Activated CD4-positive, alpha-beta T cell treated with anti-CD3 and anti-CD28 coated beads, Interleukin-10, Interleukin-2, amounts not matched to agents 100 ng/mL and 50 ng/mL, durations not matched to agents 16 hours and 8 hours (primary cell): ENCODE measurements at regions not wholly inside any gene's neighbourhood (a gene's known extent, or its start where the extent isn't known, plus 50 kb on each side); places are given as distances from the start of the nearest gene placed in this dataset.

Experiments
- DNase-seq: peaks from one replicate; pipeline ENCODE4 v3.0.0-alpha.2; 2020

DNA sequence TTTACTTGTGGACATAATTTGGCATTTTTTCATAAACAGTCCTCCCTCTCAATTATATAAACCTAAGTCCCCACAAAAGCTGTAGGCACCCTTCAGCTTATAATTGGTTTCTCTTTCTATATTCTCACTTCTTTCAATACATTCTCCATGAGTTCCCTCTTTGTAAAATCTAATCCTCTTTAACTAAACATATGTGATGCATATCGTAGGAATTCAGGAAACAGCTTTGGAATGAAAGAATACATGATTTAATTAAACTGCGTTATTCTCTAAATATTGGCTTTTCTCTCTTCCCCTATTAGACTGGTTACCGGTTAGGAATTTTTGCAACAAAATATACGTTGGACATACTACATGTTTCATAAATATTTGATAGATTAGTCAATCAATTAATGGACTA is 1122.6 kb downstream of the FLRT2 start:
- DNase-seq, result no peak

DNA sequence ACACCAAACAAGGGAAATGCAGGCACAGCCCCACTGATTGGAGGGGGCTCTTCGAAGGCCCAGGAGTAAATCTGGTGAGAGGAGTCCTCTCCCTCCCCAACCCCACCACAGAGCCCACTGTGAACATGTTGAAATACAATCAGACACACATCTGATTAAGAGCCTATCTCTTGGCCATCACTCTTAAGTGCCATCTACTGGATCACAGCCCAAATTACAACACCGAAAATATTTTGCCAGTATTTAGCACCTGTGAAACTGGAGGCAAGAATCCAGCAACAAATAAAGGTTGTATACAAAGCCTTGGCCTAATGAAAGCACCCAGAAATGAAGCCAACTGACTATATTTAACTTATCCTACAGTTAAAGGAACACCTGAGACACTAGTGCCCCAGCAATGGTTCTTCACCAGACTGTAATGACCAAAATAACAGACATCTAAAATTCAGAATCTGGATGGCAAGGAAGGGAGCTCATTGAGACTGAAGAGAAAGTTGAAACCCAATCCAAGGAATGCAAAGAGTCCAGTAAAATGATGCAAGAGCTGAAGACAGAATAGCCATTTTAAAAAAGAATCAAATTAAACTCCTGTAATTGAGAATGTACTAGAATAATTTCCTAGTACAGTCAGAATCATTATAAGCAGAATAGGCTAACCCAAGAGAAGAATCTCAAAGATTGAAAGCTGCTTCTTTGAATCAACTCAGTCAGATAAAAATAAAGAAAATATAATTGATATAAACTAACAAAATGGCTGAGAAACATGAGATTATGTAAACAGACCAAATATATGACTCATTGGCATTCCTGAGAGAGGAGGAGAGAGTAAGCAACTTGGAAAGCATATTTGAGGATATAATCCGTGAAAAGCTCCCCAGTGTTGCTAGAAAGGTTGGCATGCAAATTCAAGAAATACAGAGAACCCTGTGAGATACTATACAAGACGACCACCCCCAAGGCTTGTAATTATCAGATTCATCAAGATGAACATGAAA is 1117.0 kb downstream of the FLRT2 start:
- peak; percentile 10 for DNase-seq

DNA sequence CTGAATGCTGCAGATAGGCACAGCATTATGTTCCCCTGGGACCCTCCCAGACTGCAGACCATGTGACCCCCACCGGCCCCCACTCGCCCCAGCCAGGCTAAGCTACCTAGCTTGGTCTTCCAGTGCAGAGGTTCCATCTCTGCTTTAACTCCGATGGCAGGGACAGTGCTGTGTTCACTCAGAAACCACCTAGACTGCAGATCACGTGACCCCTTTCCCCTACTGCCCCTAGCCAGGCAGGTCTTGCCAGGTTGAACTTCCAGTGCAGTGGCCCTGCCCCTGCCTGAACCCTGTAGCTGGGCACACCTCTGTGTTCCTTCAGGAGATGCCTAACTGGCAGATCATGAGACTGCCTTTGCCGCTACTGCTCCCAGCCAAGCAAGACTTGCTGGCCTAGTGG is 1116.2 kb downstream of the FLRT2 start:
- DNase-seq, result no peak

DNA sequence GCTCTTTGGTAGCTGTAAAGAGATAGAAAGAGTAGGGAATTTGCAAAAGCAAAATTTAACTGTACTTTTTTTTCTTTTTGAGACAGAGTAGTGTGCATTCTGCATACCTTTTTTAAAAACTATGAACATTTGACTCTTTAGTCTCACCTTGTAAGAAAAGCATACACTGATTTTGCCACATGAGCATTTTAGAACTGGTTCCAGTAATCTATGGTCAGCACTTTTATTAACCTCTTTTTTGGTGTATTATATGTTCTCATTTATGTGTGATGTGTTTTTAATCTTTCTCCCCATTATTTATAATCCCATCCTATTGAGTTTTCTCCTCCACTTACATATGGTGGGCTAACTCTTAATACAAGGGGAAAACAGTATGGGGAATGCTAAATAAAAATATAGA is 1111.4 kb downstream of the FLRT2 start:
- no peak for DNase-seq

DNA sequence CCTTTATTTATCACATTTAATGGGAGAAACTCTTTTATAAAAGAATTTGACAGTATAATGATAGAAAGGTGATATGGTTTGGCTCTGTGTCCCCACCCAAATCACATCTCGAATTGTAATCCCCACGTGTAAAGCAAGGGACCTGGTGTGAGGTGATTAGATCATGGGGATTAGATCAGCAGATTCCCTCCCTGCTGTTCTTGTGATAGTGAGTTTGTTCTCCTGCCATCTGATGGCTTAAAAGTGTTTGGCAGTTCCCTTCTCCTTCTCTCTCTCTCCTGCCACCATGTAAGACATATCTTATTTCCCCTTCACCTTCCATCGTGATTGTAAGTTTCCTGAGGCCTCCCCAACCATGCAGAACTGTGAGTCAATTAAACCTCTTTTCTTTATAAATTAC is 1110.3 kb downstream of the FLRT2 start:
- DNase-seq, result no peak

DNA sequence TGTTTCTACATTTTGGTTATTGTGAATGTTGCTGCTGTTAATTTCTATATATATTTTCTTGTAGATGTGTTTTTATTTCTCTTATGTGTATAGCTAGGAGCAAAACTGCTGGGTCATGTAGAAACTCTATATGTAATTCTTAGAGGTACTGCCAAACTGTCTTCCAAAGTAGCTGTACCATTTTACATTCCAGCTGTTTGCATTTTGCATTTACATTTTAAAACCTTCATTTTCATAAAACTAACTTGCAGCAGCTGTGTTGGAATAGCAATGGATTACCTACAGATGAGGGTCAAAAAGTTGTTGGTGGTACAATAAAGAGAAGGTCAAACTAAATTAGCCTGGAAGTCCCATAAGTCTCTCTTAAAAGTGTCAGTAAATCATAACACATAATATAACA is 1109.7 kb downstream of the FLRT2 start:
- no peak for DNase-seq

DNA sequence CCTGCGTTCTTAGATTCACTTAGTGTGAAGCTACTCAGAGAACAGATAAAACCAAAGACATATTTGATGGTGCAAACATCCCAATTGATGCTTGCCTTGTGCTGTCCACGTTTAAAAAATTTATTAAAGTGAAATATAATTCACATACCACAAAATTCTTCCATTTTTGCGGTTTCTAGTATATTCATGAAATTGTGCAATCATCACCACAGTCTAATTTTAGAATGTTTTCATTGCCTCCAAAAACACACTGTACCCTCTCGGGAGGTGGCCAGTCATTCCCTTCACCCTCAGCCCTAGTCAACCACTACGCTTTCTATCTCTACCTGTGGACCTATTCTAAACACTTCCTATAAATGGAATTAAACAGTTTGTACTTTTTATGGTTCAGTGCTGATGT is 1109.2 kb downstream of the FLRT2 start:
- DNase-seq, result no peak

DNA sequence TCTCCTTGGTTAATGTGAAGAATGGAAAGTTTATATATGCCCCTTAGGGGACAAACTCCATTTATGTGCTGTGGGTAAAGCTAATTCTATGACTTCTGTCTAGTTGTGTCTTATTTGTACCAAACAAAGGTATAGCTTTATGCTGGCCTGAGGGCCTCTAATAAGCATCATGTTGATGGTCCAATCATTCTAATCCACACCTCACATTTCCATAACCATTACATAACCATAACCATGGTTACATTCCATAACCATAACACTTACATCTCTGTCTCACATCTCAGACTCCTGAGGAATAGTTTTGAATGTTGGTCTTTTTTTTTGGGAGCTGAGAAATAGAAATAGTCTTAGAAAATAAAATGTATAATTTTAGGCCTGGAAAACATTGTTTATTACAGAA is 1097.1 kb downstream of the FLRT2 start:
- DNase-seq, result no peak

DNA sequence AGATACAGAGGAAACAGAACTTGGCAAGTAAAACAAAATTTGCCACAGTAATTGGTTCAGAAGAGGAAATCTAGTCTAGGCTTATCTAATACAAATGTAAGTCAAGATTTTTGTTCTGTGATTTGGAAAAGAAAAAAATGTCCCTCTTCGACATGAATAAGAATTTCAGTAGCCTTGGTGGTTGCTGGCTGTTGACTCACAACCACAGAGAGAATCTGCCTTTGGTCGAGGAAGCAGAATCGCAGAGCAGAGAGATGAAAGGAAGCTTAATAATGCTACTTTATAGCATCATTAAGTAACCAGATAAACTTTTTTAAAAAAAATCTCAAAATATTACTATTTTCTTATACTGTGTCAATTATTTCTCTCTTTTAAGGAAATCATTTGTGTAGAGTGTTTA is 1096.6 kb downstream of the FLRT2 start:
- DNase-seq, result no peak

DNA sequence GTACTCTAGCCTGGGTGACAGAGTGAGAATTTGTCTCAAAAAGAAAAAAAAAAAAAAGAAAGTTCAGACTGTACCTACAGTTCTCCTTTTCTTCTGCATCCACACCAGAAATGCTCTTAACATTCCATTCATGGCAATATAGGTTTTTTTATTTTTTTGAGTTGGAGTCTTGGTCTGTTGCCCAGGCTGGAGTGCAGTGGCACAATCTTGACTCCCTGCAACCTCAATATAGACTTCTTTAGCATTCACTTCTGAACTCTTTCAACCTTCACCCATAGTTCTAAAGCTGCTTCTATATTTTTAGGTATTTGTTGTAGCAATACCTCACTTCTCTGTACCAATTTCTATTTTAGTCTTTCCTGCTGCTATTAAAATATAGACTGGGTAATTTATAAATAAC is 1095.7 kb downstream of the FLRT2 start:
- DNase-seq, result no peak

DNA sequence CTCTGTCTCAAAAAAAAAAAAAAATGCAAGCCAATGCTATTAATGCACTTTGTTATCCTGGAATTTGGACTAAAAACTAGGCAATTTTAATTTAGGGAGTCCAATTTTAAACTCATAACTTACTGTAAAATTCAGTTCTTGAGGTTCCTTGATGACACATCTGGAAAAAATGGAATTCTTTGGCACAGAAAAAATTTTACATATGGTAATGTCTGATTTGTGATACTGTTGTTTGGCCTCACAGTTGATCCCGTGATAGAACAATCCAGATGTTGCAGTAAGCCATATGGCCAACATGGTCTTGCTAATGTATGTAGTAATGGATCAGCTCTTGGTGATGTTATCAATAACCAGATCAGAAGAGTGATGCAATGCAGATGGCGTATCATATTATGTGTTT is 1089.8 kb downstream of the FLRT2 start:
- DNase-seq, result no peak

DNA sequence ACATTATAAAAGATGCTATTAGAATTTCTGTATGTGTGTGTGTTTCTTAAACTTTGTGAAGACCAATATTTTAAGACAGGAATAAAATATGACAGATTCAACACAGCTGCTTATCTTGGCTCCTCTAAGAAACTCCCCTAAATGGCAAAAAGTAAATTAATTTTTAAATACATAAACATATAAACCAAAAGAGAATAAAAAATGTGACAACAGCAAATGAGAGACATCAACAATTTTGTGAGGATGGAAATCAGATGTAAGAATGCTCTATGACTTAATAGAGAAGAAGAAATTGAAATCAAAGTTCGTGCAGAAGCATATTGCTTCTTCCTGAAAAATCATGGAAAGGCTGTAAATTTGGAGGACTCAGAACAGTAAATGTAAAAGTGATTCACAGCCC is 1083.8 kb downstream of the FLRT2 start:
- no peak for DNase-seq

DNA sequence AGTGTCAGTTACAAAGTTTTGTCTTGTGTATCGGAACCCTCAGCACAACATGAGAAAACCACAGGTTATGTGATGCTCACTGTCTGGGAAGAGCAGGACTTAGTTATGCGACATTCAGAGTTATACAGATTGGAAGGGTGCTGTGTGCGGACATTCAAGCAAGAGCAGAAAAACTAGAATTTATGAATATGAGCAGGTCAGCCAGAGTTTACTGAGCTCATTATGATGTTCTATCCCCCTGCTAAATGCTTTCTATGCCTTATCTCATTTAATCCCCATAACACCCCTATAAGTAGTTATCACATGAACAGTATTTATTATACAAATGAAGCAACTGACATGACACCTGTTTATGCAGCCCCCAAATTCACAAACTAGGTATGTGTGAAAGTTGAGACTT is 1083.2 kb downstream of the FLRT2 start:
- DNase-seq, result no peak

DNA sequence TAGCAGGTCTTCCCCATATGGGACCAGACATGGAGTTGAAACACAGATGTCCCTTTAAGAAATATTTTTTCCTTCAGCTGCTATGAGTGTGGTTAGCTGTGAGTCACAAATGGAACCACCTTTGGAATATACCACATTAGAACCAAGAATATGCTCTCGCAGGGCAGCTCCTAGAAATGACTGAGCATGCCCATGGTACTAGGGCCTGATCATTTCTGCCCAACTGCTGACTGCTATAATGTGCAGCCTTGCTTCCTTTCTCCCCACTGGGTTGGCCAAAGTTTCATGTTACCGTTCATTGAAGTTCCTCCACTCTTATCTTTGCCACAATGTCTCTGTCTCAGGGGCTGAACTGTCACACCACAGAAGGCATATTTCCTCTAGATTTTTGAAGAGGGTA is 1074.6 kb downstream of the FLRT2 start:
- DNase-seq, result no peak

DNA sequence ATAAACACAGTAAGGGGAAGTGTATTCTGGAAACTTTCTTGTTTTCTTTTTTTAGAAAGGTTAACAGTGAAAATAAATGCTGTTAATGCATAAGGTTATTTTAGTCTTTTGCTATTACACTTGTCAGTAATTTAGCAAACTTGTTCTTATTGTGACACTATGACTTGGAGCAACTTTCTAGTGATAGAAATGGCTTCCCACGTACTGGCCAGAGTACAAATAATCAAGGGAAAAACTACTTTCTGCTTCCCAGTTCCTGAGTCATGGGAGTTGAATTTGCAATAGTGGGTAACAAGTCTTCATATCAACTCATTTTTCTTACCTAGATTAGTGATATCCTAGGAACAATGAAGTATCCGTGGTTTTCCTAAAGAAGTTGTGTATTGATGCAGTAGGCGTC is 1072.3 kb downstream of the FLRT2 start:
- no peak for DNase-seq

DNA sequence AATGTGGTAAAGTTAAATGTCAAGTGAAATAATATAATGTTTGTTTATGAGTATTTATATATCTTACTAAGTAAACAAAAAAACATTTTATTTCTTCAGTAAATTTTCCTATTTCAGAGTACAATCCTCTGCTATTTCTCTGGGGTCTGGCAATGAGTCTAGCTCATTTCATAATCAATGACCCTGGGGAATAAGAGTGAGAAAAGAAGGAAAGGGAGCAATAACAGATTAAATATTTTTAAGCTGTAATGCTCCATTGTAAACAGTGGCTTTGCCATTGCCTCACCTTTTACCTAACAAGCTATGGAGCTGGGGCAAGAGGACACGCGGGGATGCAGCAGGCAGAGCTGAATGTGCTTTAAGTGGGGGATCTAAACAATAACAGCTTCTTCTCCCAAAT is 1071.9 kb downstream of the FLRT2 start:
- no peak for DNase-seq

DNA sequence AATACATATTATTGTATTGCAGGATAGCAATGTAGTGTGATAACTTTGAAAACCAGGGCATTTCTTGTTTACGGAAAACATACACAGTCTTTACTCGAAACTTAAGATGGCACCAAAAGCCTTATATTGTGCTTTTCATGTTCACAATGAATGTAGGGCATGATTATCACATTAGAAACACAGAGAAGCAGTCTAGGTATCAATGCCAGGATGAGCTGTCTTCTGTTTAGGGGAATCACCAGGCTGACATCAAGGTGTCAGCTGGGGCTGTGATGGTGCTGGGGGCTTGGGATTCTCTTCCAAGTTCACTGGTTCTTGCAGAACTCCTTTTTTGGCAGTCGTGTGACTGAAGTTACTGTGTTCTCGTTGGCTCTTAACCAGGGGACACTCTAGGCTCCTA is 1067.3 kb downstream of the FLRT2 start:
- no peak for DNase-seq

DNA sequence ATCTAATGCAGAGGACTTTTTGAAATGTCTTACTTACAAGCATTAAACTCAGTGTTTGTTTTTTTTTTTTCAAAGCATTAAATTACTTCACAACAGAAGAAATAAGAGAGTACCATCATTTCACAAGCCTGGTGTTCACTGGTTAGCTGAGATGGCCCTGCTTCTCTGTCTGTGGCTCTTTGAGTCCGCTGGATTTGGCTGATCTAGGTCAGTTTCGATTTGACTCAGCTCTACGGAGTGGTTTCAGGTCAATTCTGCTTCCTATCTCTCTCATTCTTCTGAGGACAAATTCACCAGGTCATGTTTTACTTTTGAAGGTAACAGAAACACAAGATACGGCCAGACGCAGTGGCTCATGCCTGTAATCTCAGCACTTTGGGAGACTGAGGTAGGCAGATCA is 1066.1 kb downstream of the FLRT2 start:
- peak; percentile 28 for DNase-seq

DNA sequence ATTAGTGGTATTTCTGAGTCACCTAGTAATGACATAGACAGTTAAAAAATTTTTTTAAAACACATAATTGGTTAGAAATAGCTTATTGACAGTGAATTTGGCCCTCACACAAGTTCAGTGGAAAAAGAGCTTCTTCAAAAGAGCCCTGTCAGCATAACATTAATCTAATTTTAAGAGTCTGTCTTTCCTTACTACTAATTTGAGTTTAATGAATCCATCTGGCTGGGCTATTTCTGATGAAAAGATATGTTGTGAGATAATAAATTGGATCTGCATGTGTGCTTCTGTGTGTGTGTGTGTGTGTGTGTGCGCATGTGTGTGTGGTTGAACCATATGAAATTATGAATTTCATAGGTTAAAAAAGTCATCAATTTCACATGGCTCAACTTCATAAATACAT is 1045.2 kb downstream of the FLRT2 start:
- no peak for DNase-seq

DNA sequence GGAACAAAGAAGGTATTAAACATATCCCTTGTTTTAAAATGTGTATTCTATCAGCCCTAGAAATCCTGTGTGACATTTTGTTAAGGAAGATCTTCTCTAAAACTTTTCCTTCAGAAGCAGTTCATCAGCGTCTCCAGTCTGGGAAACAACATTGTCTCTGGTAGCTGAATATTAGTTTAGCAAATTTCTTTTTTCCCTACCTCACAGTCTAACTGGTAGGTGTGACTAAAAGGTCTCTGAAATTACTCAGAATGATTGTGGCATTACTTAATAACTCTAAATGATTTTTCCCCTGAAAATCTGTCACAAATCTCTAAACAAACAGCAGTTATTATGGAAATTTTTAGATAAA is 1044.8 kb downstream of the FLRT2 start:
- no peak for DNase-seq

DNA sequence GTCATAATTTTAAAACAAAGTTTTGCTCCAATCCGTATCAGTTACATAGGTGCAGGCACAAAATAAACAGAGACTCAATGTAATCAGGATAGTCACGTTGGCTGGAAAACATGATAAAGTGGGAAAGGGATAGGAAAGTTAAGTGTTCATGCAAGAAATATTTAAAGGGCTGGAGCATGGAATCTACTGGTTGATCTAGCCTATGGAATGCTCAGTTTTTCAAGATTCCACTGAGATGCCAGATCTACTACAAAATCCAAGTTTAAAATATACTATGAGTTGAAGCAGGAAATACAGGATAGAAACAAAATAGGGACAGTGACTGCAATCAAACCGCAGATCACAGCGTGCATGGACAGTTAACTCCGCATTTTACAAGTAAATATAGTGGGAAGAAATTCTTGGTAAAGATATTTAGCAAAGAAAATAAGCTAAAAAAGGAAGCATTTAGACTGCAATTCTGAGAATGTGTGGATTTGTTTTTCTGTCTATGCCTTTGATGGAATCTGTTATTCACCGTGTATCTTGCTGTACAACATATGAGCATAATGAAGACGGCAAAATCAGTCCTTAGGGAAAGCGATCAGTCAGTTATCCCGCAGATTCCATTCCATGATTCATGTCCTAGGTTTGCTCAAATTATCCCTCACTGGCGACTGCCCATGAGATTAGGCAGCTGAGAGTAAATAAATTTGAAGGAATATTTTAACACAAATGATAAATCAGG is 1044.3 kb downstream of the FLRT2 start:
- no peak for DNase-seq

DNA sequence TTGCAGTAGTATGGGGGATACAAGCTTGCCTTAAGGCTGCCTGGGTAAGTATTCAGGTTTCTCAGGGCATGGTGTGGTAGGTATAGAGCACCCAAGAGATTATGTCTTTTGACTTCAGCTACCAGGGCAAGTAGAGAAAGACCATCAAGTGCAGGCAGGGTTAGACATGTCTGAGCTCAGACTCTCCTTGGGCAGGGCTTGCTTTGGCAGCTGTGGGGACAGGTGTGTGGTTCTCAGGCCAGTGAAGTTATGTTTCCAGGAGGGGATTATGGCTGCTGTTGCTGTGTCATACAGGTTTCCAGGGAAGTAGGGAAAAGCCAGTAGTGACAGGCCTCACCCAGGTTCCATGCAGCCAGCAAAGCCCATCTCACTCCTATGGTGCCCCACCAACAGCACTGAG is 1040.4 kb downstream of the FLRT2 start:
- DNase-seq, result no peak

DNA sequence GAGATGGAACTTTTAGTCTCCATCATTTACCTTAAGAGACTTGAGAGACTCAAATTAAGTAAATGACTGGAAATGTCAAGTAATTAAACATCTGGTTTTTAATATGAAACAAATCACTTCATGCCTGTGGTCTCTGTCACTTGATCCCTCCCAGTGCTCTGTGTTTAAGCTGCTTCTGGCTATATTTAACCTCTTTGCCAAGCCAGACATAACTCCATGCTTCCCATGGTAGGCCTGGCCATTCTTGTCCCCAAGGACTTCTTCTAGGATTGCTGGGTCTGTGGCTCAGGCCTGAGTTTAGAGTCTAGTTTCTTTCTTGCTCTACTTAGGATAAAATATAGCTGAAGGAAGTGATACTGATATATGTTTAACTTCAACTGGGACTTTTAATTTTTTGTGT is 1013.6 kb downstream of the FLRT2 start:
- DNase-seq, result no peak

DNA sequence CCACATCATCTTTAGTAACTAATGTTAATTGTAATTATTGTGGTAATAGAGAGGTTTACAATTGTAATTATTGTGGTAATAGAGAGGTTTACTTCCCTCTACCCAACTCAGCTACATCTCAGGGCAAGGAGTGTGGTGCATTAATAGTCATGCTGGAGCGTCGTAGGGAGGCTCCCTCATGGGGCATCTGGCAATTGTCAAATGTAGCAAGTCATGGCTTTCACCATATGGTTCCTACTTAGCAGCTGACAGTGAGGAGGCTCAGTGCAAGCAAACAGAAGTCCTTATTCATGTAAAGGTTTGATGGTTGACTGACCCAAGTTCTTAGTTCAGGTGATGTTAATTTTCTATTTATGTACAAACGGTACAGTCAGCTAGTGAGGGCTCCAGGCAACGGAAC is 1012.0 kb downstream of the FLRT2 start:
- no peak for DNase-seq
